MV-4-11 (cell line): ENCODE measurements at regions not wholly inside any gene's neighbourhood (a gene's known extent, or its start where the extent isn't known, plus 50 kb on each side); places are given as distances from the start of the nearest gene placed in this dataset.

Experiments used
- DNase-seq: peaks from one replicate; lab custom pipeline; 2025; lab: John Stamatoyannopoulos, UW

- peak; percentile 32 for DNase-seq
Observed at GRCh38 chr3:148642616-148643015, 55.1 kb upstream of the AGTR1 start.

- DNase-seq = peak; percentile 16
Observed at GRCh38 chr3:148643389-148643840, 54.3 kb upstream of the AGTR1 start.

- DNase-seq = no peak
Observed at GRCh38 chr3:148646126-148646665, 51.5 kb upstream of the AGTR1 start.
